GM12872 (cell line): ENCODE measurements at regions not wholly inside any gene's neighbourhood (a gene's known extent, or its start where the extent isn't known, plus 50 kb on each side); places are given as distances from the start of the nearest gene placed in this dataset.

Experiments used
- TF ChIP-seq, protein P1 (sequence below): IDR thresholded peaks from 3 replicates; pipeline ENCODE4 v1.5.1; 2011; ENCODE audit warnings: low read depth, mild to moderate bottlenecking, low read length, moderate library complexity; ENCODE audit not compliant: insufficient read depth

DNA sequence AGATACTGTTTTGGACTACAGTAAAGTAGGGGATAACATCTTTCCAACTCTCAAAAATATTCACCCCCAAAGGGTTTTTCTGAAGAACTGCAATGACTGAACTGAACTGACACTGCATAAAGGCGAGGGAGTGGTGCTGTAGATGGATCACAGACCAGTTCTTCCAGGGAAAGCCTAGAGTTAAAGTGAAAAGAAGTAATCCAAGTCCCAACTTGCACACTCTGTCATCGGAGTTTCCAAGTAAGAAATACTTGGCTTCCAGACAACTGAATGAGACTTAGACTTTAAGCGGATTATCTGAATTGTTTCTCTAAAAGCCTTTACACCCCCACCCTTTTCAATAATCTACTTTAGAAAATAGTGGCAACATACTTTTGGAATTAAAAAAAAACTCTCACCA, 134.1 kb upstream of the PREP start:
- TF ChIP-seq, protein P1, sequence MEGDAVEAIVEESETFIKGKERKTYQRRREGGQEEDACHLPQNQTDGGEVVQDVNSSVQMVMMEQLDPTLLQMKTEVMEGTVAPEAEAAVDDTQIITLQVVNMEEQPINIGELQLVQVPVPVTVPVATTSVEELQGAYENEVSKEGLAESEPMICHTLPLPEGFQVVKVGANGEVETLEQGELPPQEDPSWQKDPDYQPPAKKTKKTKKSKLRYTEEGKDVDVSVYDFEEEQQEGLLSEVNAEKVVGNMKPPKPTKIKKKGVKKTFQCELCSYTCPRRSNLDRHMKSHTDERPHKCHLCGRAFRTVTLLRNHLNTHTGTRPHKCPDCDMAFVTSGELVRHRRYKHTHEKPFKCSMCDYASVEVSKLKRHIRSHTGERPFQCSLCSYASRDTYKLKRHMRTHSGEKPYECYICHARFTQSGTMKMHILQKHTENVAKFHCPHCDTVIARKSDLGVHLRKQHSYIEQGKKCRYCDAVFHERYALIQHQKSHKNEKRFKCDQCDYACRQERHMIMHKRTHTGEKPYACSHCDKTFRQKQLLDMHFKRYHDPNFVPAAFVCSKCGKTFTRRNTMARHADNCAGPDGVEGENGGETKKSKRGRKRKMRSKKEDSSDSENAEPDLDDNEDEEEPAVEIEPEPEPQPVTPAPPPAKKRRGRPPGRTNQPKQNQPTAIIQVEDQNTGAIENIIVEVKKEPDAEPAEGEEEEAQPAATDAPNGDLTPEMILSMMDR = no peak

DNA sequence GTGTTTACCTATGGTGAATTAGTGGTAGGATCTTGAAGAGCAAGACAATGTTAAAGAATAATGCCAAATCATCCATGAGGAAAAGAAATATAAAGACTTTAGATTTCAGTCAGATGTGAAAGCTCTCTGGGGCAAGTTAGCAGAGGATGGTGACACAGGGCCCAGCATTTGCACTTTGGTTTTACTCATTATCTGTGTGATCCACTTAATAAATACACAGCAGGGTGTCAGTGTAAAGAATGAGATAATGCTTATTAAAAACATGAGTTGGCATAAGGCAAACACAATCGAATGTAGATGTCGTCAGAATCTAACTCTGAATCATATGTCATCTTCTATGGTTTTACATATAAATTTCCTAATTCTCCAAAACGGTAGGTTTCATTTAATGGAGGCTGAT, 130.4 kb upstream of the PREP start:
- TF ChIP-seq, protein P1 = no peak

GRCh38 chr6:105526225-105526872, 123.5 kb upstream of the PREP start:
- TF ChIP-seq, protein P1 = no peak

DNA sequence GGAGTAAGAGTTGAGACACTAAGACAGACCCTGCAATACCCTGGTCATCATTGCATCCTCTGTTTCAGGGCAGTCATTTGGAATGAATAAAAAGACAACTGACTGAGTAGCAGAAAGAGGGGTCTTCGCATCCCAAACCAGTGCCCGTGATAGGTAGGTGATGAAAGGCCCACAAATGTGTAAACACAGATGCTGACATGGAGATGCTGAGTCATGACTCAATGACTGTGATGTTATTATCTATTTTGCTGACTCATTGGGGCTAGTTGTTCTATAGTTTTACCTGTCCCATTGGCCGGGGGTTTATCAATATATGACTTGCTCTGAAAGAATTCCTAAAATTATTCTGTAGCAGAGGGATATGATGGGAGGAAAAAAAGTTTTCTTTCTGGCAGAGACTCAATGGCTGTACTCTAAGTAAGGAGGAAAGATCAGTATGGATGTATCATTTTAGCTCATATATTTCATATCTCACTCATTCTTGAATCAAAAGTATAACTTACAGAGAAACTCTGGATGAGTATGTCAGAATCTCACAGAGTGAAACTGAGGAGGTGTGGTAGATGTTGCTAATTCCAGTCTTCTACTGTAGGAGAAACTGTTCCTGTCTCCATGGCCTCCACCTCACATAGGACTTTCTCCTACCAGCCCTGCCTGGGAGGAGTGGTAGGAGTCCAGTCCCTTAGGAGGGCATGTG, 119.9 kb upstream of the PREP start:
- TF ChIP-seq, protein P1 = no peak

- TF ChIP-seq, protein P1 = no peak
Observed at GRCh38 chr6:105519954-105520353, 117.1 kb upstream of the PREP start.

DNA sequence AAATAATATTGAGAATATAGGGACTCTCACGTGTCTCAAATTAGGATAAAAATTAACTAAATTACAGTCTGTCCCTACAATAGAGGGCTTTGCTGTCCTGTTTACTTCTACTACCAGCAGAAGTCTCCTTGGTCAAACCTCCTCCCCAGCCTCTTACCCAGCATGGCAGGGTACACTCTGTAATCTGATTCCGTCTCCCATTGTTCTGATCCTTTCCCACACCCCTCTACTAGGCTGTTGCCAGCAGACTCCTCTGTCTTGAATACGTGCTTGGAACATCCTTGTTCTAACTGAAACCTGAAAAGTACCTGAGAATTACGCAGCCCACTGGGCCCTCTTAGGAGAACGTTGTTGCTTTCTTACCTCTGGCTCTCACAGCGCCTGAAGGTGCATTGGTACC, 112.2 kb upstream of the PREP start:
- TF ChIP-seq, protein P1 = no peak

DNA sequence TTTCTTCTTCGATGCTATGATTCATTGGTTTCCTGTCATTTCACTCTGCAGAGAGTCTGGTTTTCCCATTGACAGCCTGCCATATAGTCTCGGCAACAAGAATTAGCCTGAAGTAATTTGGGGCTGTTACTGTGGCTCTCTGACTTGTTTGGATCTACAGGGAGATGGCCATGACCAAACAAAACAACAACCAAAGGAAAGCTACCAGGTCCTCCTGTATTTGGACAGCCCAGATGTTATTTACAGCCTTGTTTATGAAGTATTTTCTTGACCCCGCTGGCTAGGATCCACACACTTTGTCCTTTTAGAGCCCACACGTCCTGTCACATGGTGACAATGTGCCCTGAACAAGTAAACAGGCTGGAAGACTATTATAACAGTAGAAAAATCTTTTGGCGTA, 111.4 kb upstream of the PREP start:
- TF ChIP-seq, protein P1 = no peak
